ENCODE measurements at regions not wholly inside any gene's neighbourhood (a gene's known extent, or its start where the extent isn't known, plus 50 kb on each side); places are given as distances from the start of the nearest gene placed in this dataset.
"Not testable (repeated sequence)": the region's sequence is repeated elsewhere in the genome, so short reads cannot be mapped to it uniquely, and the experiment has no call there.

DNA sequence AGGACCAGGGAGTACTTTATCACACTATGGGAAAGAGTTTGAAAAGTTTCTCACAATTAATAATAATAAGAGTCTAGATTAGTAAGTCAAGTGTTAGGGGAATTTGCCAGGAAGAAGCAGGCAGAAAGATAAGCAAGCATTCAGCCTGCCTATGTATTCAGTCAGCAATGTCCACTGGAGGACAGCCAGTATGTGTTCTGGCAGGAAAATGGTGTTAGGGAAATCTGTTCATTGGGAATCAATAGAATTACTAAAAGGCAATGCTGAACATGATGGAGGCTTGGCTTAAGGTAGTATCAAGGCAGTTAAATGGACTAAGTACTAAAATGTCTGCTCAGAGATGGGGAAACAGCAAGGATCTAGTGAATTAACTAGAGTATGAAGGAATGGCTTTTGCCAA lies 221.2 kb downstream of the PPP4R3C start:
- peaks cover 42% of the 10 kb centered on the region for H3K9me3 Mint-ChIP-seq
- TF ChIP-seq, protein P1, sequence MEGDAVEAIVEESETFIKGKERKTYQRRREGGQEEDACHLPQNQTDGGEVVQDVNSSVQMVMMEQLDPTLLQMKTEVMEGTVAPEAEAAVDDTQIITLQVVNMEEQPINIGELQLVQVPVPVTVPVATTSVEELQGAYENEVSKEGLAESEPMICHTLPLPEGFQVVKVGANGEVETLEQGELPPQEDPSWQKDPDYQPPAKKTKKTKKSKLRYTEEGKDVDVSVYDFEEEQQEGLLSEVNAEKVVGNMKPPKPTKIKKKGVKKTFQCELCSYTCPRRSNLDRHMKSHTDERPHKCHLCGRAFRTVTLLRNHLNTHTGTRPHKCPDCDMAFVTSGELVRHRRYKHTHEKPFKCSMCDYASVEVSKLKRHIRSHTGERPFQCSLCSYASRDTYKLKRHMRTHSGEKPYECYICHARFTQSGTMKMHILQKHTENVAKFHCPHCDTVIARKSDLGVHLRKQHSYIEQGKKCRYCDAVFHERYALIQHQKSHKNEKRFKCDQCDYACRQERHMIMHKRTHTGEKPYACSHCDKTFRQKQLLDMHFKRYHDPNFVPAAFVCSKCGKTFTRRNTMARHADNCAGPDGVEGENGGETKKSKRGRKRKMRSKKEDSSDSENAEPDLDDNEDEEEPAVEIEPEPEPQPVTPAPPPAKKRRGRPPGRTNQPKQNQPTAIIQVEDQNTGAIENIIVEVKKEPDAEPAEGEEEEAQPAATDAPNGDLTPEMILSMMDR (conservative IDR thresholded peaks at IDR 0.05), result no peak
- Histone ChIP-seq H3K27ac (ENCODE audit: low read depth, low read length) (no peak overlapping the region), H3K9me3 (ENCODE audit: control insufficient read depth, low read length) (no peaks in the 10 kb centered on the region), H3K9ac (ENCODE audit: extremely low read depth, low read length, poor library complexity, severe bottlenecking) (no peak overlapping the region), H3K4me3 (ENCODE audit: low read length) (no peak overlapping the region), H3K36me3 (ENCODE audit: control insufficient read depth, insufficient read depth, low read length) (no peaks in the 10 kb centered on the region), H3K4me1 (ENCODE audit: control insufficient read depth, insufficient read depth, low read length) (no peaks in the 10 kb centered on the region), H3K27me3 (ENCODE audit: control insufficient read depth, insufficient read depth, low read length, poor library complexity, severe bottlenecking) (no peaks in the 10 kb centered on the region)
- no peaks in the 10 kb centered on the region for H3K4me1 Mint-ChIP-seq
- DNase-seq, result no peak
- H3K4me3 Mint-ChIP-seq, result no peak overlapping the region
- no peaks in the 10 kb centered on the region for H3K36me3 Mint-ChIP-seq (ENCODE audit: low read depth)
- no peak overlapping the region for H3K27ac Mint-ChIP-seq
- no peaks in the 10 kb centered on the region for H3K27me3 Mint-ChIP-seq (ENCODE audit: insufficient read depth)

DNA sequence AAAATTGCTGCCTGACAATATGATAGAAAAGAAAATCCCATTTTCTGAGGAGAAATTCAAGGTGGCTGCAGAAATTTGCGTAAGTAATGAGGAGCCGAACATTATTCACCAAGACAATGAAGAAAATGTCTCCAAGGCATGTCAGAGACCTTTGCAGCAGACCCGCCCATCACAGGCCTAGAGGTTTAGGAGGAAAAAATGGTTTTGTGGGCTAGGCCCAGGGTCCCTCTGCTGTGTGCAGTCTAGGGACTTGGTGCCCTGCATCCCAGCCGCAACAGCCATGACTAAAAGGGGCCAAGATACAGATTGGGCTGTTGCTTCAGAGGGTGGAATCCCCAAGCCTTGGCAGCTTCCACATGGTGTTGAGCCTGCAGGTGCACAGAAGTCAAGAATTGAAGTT lies 223.1 kb downstream of the PPP4R3C start:
- not testable (repeated sequence) for H3K4me3 Mint-ChIP-seq; H3K9me3 ChIP-seq (ENCODE audit: control insufficient read depth, low read length); DNase-seq; H3K36me3 ChIP-seq (ENCODE audit: control insufficient read depth, insufficient read depth, low read length); H3K4me1 ChIP-seq (ENCODE audit: control insufficient read depth, insufficient read depth, low read length); H3K27ac ChIP-seq (ENCODE audit: low read depth, low read length); H3K27me3 Mint-ChIP-seq (ENCODE audit: insufficient read depth); H3K36me3 Mint-ChIP-seq (ENCODE audit: low read depth); H3K27me3 ChIP-seq (ENCODE audit: control insufficient read depth, insufficient read depth, low read length, poor library complexity, severe bottlenecking); H3K4me1 Mint-ChIP-seq; H3K4me3 ChIP-seq (ENCODE audit: low read length); H3K27ac Mint-ChIP-seq; H3K9ac ChIP-seq (ENCODE audit: extremely low read depth, low read length, poor library complexity, severe bottlenecking)
- 93% methylated on average over 4 of the region's 4 CpGs; no CpG with 5 or more reads in 1 of the 2 experiments for WGBS, 2 experiments (ENCODE audit: insufficient coverage in 1 of 2, insufficient read length in 1 of 2)
- H3K9me3 Mint-ChIP-seq, result peaks cover 46% of the 10 kb centered on the region

DNA sequence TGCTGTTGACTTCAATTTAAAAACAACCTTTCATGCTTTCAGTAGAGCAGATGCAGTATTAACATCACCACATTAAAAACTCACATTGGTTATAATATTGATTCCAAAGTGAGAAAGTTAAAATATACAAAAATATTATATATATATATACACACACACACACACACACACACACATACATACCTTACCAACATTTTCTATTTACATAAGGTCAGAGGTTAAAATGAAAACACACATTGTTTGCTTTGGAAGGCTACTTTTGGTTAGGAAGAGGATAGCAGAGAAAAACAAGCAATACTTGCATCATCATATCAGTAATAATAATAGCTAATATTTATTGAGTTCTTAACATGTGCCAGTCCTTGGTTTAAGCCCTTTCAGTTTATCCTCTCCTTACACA lies 226.5 kb downstream of the PPP4R3C start:
- Histone ChIP-seq H3K27me3 (ENCODE audit: control insufficient read depth, insufficient read depth, low read length, poor library complexity, severe bottlenecking) (no peaks in the 10 kb centered on the region), H3K27ac (ENCODE audit: low read depth, low read length) (no peak overlapping the region), H3K9me3 (ENCODE audit: control insufficient read depth, low read length) (no peaks in the 10 kb centered on the region), H3K4me3 (ENCODE audit: low read length) (no peak overlapping the region), H3K9ac (ENCODE audit: extremely low read depth, low read length, poor library complexity, severe bottlenecking) (no peak overlapping the region), H3K36me3 (ENCODE audit: control insufficient read depth, insufficient read depth, low read length) (no peaks in the 10 kb centered on the region), H3K4me1 (ENCODE audit: control insufficient read depth, insufficient read depth, low read length) (no peaks in the 10 kb centered on the region)
- Mint-ChIP-seq H3K4me3 (no peak overlapping the region), H3K9me3 (peaks cover 43% of the 10 kb centered on the region), H3K4me1 (no peaks in the 10 kb centered on the region), H3K36me3 (ENCODE audit: low read depth) (no peaks in the 10 kb centered on the region), H3K27ac (no peak overlapping the region), H3K27me3 (ENCODE audit: insufficient read depth) (no peaks in the 10 kb centered on the region)
- no peak for DNase-seq
- TF ChIP-seq, protein P1 (conservative IDR thresholded peaks at IDR 0.05), result no peak

DNA sequence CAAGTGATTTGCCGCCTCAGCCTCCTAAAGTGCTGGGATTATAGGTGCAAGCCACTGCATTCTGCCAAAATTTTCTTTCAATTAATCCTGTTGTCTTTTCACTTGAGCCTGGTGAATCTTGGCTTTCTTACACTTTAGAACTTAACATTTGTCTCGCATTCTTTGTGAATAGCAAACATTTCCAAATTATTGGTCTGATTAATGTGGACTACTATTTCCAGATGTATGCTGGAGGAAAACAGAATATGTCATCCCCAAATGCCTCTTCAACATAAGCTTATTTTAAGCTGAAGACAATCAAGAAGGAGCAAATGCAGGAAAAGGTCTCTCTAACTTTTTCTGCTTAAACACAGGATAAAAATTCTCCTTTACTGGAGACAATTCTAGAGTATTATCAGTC lies 233.4 kb downstream of the PPP4R3C start:
- Mint-ChIP-seq H3K4me3 (no peak overlapping the region), H3K4me1 (no peaks in the 10 kb centered on the region), H3K27ac (no peak overlapping the region), H3K27me3 (ENCODE audit: insufficient read depth) (no peaks in the 10 kb centered on the region), H3K9me3 (peaks cover 37% of the 10 kb centered on the region), H3K36me3 (ENCODE audit: low read depth) (no peaks in the 10 kb centered on the region)
- H3K36me3 ChIP-seq (ENCODE audit: control insufficient read depth, insufficient read depth, low read length), result no peaks in the 10 kb centered on the region
- no peaks in the 10 kb centered on the region for H3K9me3 ChIP-seq (ENCODE audit: control insufficient read depth, low read length)
- H3K4me3 ChIP-seq (ENCODE audit: low read length), result no peak overlapping the region
- no peaks in the 10 kb centered on the region for H3K4me1 ChIP-seq (ENCODE audit: control insufficient read depth, insufficient read depth, low read length)
- no peaks in the 10 kb centered on the region for H3K27me3 ChIP-seq (ENCODE audit: control insufficient read depth, insufficient read depth, low read length, poor library complexity, severe bottlenecking)
- DNase-seq, result no peak
- H3K27ac ChIP-seq (ENCODE audit: low read depth, low read length), result no peak overlapping the region
- TF ChIP-seq, protein P1 (conservative IDR thresholded peaks at IDR 0.05), result no peak
- H3K9ac ChIP-seq (ENCODE audit: extremely low read depth, low read length, poor library complexity, severe bottlenecking), result no peak overlapping the region
- WGBS, 2 experiments (ENCODE audit: insufficient coverage in 1 of 2, insufficient read length in 1 of 2), result 94 to 100% methylated on average over 1 of the region's 2 CpGs

All from endodermal cell (in vitro differentiated cells).